WTC11 (cell line): ENCODE measurements at regions not wholly inside any gene's neighbourhood (a gene's known extent, or its start where the extent isn't known, plus 50 kb on each side); places are given as distances from the start of the nearest gene placed in this dataset.

ENCODE experiments used
- ATF1 ChIP-seq: sonication (generic); formaldehyde crosslinking; IDR thresholded peaks from 2 replicates; pipeline ENCODE4 v1.8.1; 2023; ENCODE audit warnings: mild to moderate bottlenecking, moderate library complexity, missing genetic modification reagents
- ATF3 ChIP-seq: sonication (generic); formaldehyde crosslinking; conservative IDR thresholded peaks from 2 replicates; pipeline ENCODE4 v1.8.1; 2022; ENCODE audit warnings: mild to moderate bottlenecking, missing genetic modification reagents
- ELF4 ChIP-seq: sonication (generic); formaldehyde crosslinking; IDR thresholded peaks from 2 replicates; pipeline ENCODE4 v1.8.1; 2022; ENCODE audit warnings: low read depth, mild to moderate bottlenecking, moderate library complexity, missing genetic modification reagents
- FOXP1 ChIP-seq: sonication (generic); formaldehyde crosslinking; IDR thresholded peaks from 2 replicates; pipeline ENCODE4 v1.8.0; 2022; ENCODE audit warnings: missing genetic modification reagents, mild to moderate bottlenecking, moderate library complexity, borderline replicate concordance
- GABPB1 ChIP-seq: sonication (generic); formaldehyde crosslinking; IDR thresholded peaks from 2 replicates; pipeline ENCODE4 v1.8.1; 2023; ENCODE audit warnings: mild to moderate bottlenecking, missing genetic modification reagents
- NFE2L1 ChIP-seq: sonication (generic); formaldehyde crosslinking; IDR thresholded peaks from 2 replicates; pipeline ENCODE4 v1.8.1; 2023; ENCODE audit warnings: missing genetic modification reagents
- NR2C2 ChIP-seq: sonication (generic); formaldehyde crosslinking; IDR thresholded peaks from 2 replicates; pipeline ENCODE4 v1.8.0; 2022; ENCODE audit warnings: mild to moderate bottlenecking, missing genetic modification reagents
- SP1 ChIP-seq: sonication (generic); formaldehyde crosslinking; conservative IDR thresholded peaks from 2 replicates; pipeline ENCODE4 v1.8.1; 2022; ENCODE audit warnings: missing genetic modification reagents
- TP53 ChIP-seq: sonication (generic); formaldehyde crosslinking; IDR thresholded peaks from 2 replicates; pipeline ENCODE4 v1.8.1; 2023; ENCODE audit warnings: mild to moderate bottlenecking, missing genetic modification reagents
- ZNF263 ChIP-seq: sonication (generic); formaldehyde crosslinking; IDR thresholded peaks from 2 replicates; pipeline ENCODE4 v1.8.1; 2022; ENCODE audit warnings: low read depth, mild to moderate bottlenecking, moderate library complexity, missing genetic modification reagents
- TF ChIP-seq, protein P1 (sequence below): fragments of 200-600 bp; IDR thresholded peaks from 2 replicates; pipeline ENCODE4 v1.8.0; 2022; ENCODE audit warnings: antibody characterized with exemption
- TF ChIP-seq, protein P2 (sequence below): sonication (generic); formaldehyde crosslinking; IDR thresholded peaks from 2 replicates; pipeline ENCODE4 v1.8.0; 2022; ENCODE audit warnings: mild to moderate bottlenecking, missing genetic modification reagents

- TF ChIP-seq ZNF263: no peak
- TF ChIP-seq, protein P1, sequence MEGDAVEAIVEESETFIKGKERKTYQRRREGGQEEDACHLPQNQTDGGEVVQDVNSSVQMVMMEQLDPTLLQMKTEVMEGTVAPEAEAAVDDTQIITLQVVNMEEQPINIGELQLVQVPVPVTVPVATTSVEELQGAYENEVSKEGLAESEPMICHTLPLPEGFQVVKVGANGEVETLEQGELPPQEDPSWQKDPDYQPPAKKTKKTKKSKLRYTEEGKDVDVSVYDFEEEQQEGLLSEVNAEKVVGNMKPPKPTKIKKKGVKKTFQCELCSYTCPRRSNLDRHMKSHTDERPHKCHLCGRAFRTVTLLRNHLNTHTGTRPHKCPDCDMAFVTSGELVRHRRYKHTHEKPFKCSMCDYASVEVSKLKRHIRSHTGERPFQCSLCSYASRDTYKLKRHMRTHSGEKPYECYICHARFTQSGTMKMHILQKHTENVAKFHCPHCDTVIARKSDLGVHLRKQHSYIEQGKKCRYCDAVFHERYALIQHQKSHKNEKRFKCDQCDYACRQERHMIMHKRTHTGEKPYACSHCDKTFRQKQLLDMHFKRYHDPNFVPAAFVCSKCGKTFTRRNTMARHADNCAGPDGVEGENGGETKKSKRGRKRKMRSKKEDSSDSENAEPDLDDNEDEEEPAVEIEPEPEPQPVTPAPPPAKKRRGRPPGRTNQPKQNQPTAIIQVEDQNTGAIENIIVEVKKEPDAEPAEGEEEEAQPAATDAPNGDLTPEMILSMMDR: no peak
- no peak for TF ChIP-seq GABPB1
- TF ChIP-seq ELF4: no peak
- TF ChIP-seq, protein P2, sequence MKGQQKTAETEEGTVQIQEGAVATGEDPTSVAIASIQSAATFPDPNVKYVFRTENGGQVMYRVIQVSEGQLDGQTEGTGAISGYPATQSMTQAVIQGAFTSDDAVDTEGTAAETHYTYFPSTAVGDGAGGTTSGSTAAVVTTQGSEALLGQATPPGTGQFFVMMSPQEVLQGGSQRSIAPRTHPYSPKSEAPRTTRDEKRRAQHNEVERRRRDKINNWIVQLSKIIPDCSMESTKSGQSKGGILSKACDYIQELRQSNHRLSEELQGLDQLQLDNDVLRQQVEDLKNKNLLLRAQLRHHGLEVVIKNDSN (CRISPR knock-in tag): no peak
- no peak for TF ChIP-seq TP53 (CRISPR knock-in tag)
- TF ChIP-seq NR2C2 (CRISPR knock-in tag): no peak
- no peak for TF ChIP-seq ATF3 (CRISPR knock-in tag)
- no peak for TF ChIP-seq NFE2L1
- no peak for TF ChIP-seq SP1 (CRISPR knock-in tag)
- no peak for TF ChIP-seq ATF1 (CRISPR knock-in tag)
- TF ChIP-seq FOXP1 (CRISPR knock-in tag): no peak
These were observed 129.2 kb upstream of the EEA1 start for GRCh38 chr12:93058280-93058679.
